Uterus (tissue), 3 donors: ENCODE measurements at regions not wholly inside any gene's neighbourhood (a gene's known extent, or its start where the extent isn't known, plus 50 kb on each side); places are given as distances from the start of the nearest gene placed in this dataset.
"Not testable (repeated sequence)": the region's sequence is repeated elsewhere in the genome, so short reads cannot be mapped to it uniquely, and the experiment has no call there.

Experiments
- DNase-seq, 2 donors: peaks; one replicate each; pipeline ENCODE4 v3.0.0-alpha.2; 2019 to 2020
- H3K27ac ChIP-seq, 2 donors: fragments of 200-600 bp; sonication (generic); 1 replicate in 1 of 2; 2 replicates in 1 of 2; pipeline ENCODE4 v1.5.1; 2016 to 2018
- H3K27me3 ChIP-seq, 2 donors: fragments of 200-600 bp; sonication (generic); one replicate each; pipeline ENCODE4 v1.5.1; 2018 to 2019; ENCODE audit warnings: control low read depth in 1 of 2
- H3K36me3 ChIP-seq, 2 donors: fragments of 200-600 bp; sonication (generic); one replicate each; pipeline ENCODE4 v1.5.1; 2019; ENCODE audit warnings: control low read depth in 1 of 2
- H3K4me1 ChIP-seq, 2 donors: fragments of 200-600 bp; sonication (generic); one replicate each; pipeline ENCODE4 v1.5.1; 2018 to 2019; ENCODE audit warnings: control low read depth in 1 of 2
- H3K4me3 ChIP-seq, 2 donors: fragments of 200-600 bp; sonication (generic); 1 replicate in 1 of 2; 2 replicates in 1 of 2; pipeline ENCODE4 v1.5.1; 2018 to 2019; ENCODE audit warnings: mild to moderate bottlenecking in 1 of 2
- H3K9me3 ChIP-seq, 2 donors: fragments of 200-600 bp; sonication (generic); one replicate each; pipeline ENCODE4 v1.5.1; 2019; ENCODE audit warnings: control low read depth in 1 of 2
- CTCF ChIP-seq, 4 experiments: fragments of 200-600 bp in 2 of 4; fragments of 450-650 bp in 2 of 4; sonication (generic) in 2 of 4; IDR thresholded peaks; one replicate each; pipeline ENCODE4 v1.5.1; 2016 to 2019; ENCODE audit warnings: antibody characterized with exemption in 4 of 4, mild to moderate bottlenecking in 2 of 4, moderate library complexity in 1 of 4
- POLR2A ChIP-seq, 2 donors: fragments of 450-650 bp; IDR thresholded peaks; one replicate each; pipeline ENCODE4 v1.6.1; 2016; ENCODE audit warnings: antibody characterized with exemption in 2 of 2, mild to moderate bottlenecking in 1 of 2, moderate library complexity in 1 of 2
- intact Hi-C: fragments of 100-400 bp; cut with DNase I; formaldehyde crosslinking; loops from one replicate; pipeline ENCODE4 v1.15.1; 2023; ENCODE audit warnings: low total_unique reads
- donor health status: DM: yes; HTN: yes; CAD: no.

GRCh38 chr1:187943606-187944403 lies 1115.1 kb downstream of the PLA2G4A start:
- H3K9me3 ChIP-seq: no peaks in the 10 kb centered on the region
- no peak overlapping the region for H3K27ac ChIP-seq
- no peaks in the 10 kb centered on the region for H3K4me1 ChIP-seq
- no peak for DNase-seq
- no peak overlapping the region for H3K4me3 ChIP-seq
- TF ChIP-seq CTCF (IDR thresholded peaks at IDR 0.05): no peak
- TF ChIP-seq POLR2A (IDR thresholded peaks at IDR 0.05): no peak
- no peaks in the 10 kb centered on the region for H3K36me3 ChIP-seq
- no peaks in the 10 kb centered on the region for H3K27me3 ChIP-seq
- intact Hi-C loops: no loop called here

GRCh38 chr1:187946661-187947060 lies 1117.9 kb downstream of the PLA2G4A start:
- H3K4me3 ChIP-seq, DNase-seq, H3K4me1 ChIP-seq, H3K9me3 ChIP-seq, H3K36me3 ChIP-seq, H3K27ac ChIP-seq, H3K27me3 ChIP-seq, intact Hi-C loops: not testable (repeated sequence)

GRCh38 chr1:187947359-187947758 lies 1118.6 kb downstream of the PLA2G4A start:
- no peaks in the 10 kb centered on the region for H3K4me1 ChIP-seq
- H3K4me3 ChIP-seq: no peak overlapping the region
- H3K27me3 ChIP-seq: no peaks in the 10 kb centered on the region
- intact Hi-C loops: no loop called here
- no peak overlapping the region for H3K27ac ChIP-seq
- DNase-seq: no peak
- no peaks in the 10 kb centered on the region for H3K9me3 ChIP-seq
- H3K36me3 ChIP-seq: no peaks in the 10 kb centered on the region
- no peak for TF ChIP-seq CTCF (IDR thresholded peaks at IDR 0.05)
- no peak for TF ChIP-seq POLR2A (IDR thresholded peaks at IDR 0.05)

- no peaks in the 10 kb centered on the region for H3K4me1 ChIP-seq
- TF ChIP-seq CTCF (IDR thresholded peaks at IDR 0.05) (no peak), POLR2A (IDR thresholded peaks at IDR 0.05) (no peak)
- intact Hi-C loops: no loop called here
- H3K27ac ChIP-seq: no peak overlapping the region
- H3K9me3 ChIP-seq: no peaks in the 10 kb centered on the region
- no peak overlapping the region for H3K4me3 ChIP-seq
- no peaks in the 10 kb centered on the region for H3K27me3 ChIP-seq
- no peak for DNase-seq
- no peaks in the 10 kb centered on the region for H3K36me3 ChIP-seq
These were observed 1119.5 kb downstream of the PLA2G4A start for GRCh38 chr1:187948170-187948794.

- H3K36me3 ChIP-seq: no peaks in the 10 kb centered on the region
- intact Hi-C loops: no loop called here
- H3K27me3 ChIP-seq: no peaks in the 10 kb centered on the region
- no peak for DNase-seq
- H3K4me3 ChIP-seq: no peak overlapping the region
- no peaks in the 10 kb centered on the region for H3K9me3 ChIP-seq
- TF ChIP-seq POLR2A (IDR thresholded peaks at IDR 0.05): no peak
- no peak for TF ChIP-seq CTCF (IDR thresholded peaks at IDR 0.05)
- no peaks in the 10 kb centered on the region for H3K4me1 ChIP-seq
- no peak overlapping the region for H3K27ac ChIP-seq
These were observed 1120.8 kb downstream of the PLA2G4A start for GRCh38 chr1:187949567-187949966.
